ENCODE measurements at regions not wholly inside any gene's neighbourhood (a gene's known extent, or its start where the extent isn't known, plus 50 kb on each side); places are given as distances from the start of the nearest gene placed in this dataset.

GRCh38 chr7:32266932-32267475 is 196.8 kb upstream of the PDE1C start:
- Histone ChIP-seq H3K36me3 (ENCODE audit: control insufficient read depth, insufficient read depth, low read length) (no peaks in the 10 kb centered on the region), H3K4me3 (ENCODE audit: low read depth, low read length) (no peak overlapping the region), H3K9ac (ENCODE audit: low read depth, low read length) (no peak overlapping the region), H3K4me1 (ENCODE audit: control insufficient read depth, insufficient read depth, low read length) (peaks cover 10% of the 10 kb centered on the region; the same call in 1 of the 2 replicates), H3K27ac (ENCODE audit: low read depth, low read length) (no peak overlapping the region), H3K9me3 (ENCODE audit: control insufficient read depth, insufficient read depth, low read length) (no peaks in the 10 kb centered on the region), H3K27me3 (ENCODE audit: control insufficient read depth, insufficient read depth, low read length) (no peaks in the 10 kb centered on the region)

- Histone ChIP-seq H3K4me1 (ENCODE audit: control insufficient read depth, insufficient read depth, low read length) (peaks cover 10% of the 10 kb centered on the region; the same call in 1 of the 2 replicates), H3K27ac (ENCODE audit: low read depth, low read length) (no peak overlapping the region), H3K9ac (ENCODE audit: low read depth, low read length) (no peak overlapping the region), H3K9me3 (ENCODE audit: control insufficient read depth, insufficient read depth, low read length) (no peaks in the 10 kb centered on the region), H3K4me3 (ENCODE audit: low read depth, low read length) (no peak overlapping the region), H3K27me3 (ENCODE audit: control insufficient read depth, insufficient read depth, low read length) (no peaks in the 10 kb centered on the region), H3K36me3 (ENCODE audit: control insufficient read depth, insufficient read depth, low read length) (no peaks in the 10 kb centered on the region)
These were observed 194.6 kb upstream of the PDE1C start for GRCh38 chr7:32264702-32265284.

GRCh38 chr7:32263611-32264010 is 193.4 kb upstream of the PDE1C start:
- H3K4me1 ChIP-seq (ENCODE audit: control insufficient read depth, insufficient read depth, low read length), result peaks cover 9% of the 10 kb centered on the region

GRCh38 chr7:32262315-32262714 is 192.1 kb upstream of the PDE1C start:
- Histone ChIP-seq H3K9ac (ENCODE audit: low read depth, low read length) (no peak overlapping the region), H3K4me1 (ENCODE audit: control insufficient read depth, insufficient read depth, low read length) (peaks cover 4% of the 10 kb centered on the region; the same call in 1 of the 2 replicates), H3K4me3 (ENCODE audit: low read depth, low read length) (no peak overlapping the region), H3K36me3 (ENCODE audit: control insufficient read depth, insufficient read depth, low read length) (no peaks in the 10 kb centered on the region), H3K27me3 (ENCODE audit: control insufficient read depth, insufficient read depth, low read length) (no peaks in the 10 kb centered on the region), H3K27ac (ENCODE audit: low read depth, low read length) (no peak overlapping the region), H3K9me3 (ENCODE audit: control insufficient read depth, insufficient read depth, low read length) (no peaks in the 10 kb centered on the region)

More at GRCh38 chr7:32263611-32264010, 193.4 kb upstream of the PDE1C start:
- Histone ChIP-seq H3K27me3 (ENCODE audit: control insufficient read depth, insufficient read depth, low read length) (no peaks in the 10 kb centered on the region), H3K27ac (ENCODE audit: low read depth, low read length) (no peak overlapping the region), H3K4me3 (ENCODE audit: low read depth, low read length) (no peak overlapping the region), H3K9ac (ENCODE audit: low read depth, low read length) (no peak overlapping the region), H3K9me3 (ENCODE audit: control insufficient read depth, insufficient read depth, low read length) (no peaks in the 10 kb centered on the region), H3K36me3 (ENCODE audit: control insufficient read depth, insufficient read depth, low read length) (no peaks in the 10 kb centered on the region)

- H3K9me3 ChIP-seq (ENCODE audit: control insufficient read depth, insufficient read depth, low read length), result no peaks in the 10 kb centered on the region
- no peak overlapping the region for H3K4me3 ChIP-seq (ENCODE audit: low read depth, low read length)
- peaks cover 4% of the 10 kb centered on the region; the same call in 1 of the 2 replicates for H3K4me1 ChIP-seq (ENCODE audit: control insufficient read depth, insufficient read depth, low read length)
- H3K9ac ChIP-seq (ENCODE audit: low read depth, low read length), result no peak overlapping the region
- no peaks in the 10 kb centered on the region for H3K27me3 ChIP-seq (ENCODE audit: control insufficient read depth, insufficient read depth, low read length)
- no peak overlapping the region for H3K27ac ChIP-seq (ENCODE audit: low read depth, low read length)
- H3K36me3 ChIP-seq (ENCODE audit: control insufficient read depth, insufficient read depth, low read length), result no peaks in the 10 kb centered on the region
These were observed 189.9 kb upstream of the PDE1C start for GRCh38 chr7:32259931-32260596.

GRCh38 chr7:32258265-32258664 is 188.1 kb upstream of the PDE1C start:
- Histone ChIP-seq H3K9me3 (ENCODE audit: control insufficient read depth, insufficient read depth, low read length) (no peaks in the 10 kb centered on the region), H3K4me3 (ENCODE audit: low read depth, low read length) (no peak overlapping the region), H3K36me3 (ENCODE audit: control insufficient read depth, insufficient read depth, low read length) (no peaks in the 10 kb centered on the region), H3K27me3 (ENCODE audit: control insufficient read depth, insufficient read depth, low read length) (no peaks in the 10 kb centered on the region), H3K9ac (ENCODE audit: low read depth, low read length) (no peak overlapping the region), H3K27ac (ENCODE audit: low read depth, low read length) (no peak overlapping the region), H3K4me1 (ENCODE audit: control insufficient read depth, insufficient read depth, low read length) (peaks cover 4% of the 10 kb centered on the region; the same call in 1 of the 2 replicates)

GRCh38 chr7:32257621-32258020 is 187.4 kb upstream of the PDE1C start:
- Histone ChIP-seq H3K4me1 (ENCODE audit: control insufficient read depth, insufficient read depth, low read length) (peaks cover 4% of the 10 kb centered on the region; the same call in 1 of the 2 replicates), H3K4me3 (ENCODE audit: low read depth, low read length) (no peak overlapping the region)

GRCh38 chr7:32256811-32257210 is 186.6 kb upstream of the PDE1C start:
- Histone ChIP-seq H3K36me3 (ENCODE audit: control insufficient read depth, insufficient read depth, low read length) (no peaks in the 10 kb centered on the region), H3K9ac (ENCODE audit: low read depth, low read length) (no peak overlapping the region), H3K27ac (ENCODE audit: low read depth, low read length) (no peak overlapping the region), H3K9me3 (ENCODE audit: control insufficient read depth, insufficient read depth, low read length) (no peaks in the 10 kb centered on the region), H3K27me3 (ENCODE audit: control insufficient read depth, insufficient read depth, low read length) (no peaks in the 10 kb centered on the region), H3K4me3 (ENCODE audit: low read depth, low read length) (no peak overlapping the region), H3K4me1 (ENCODE audit: control insufficient read depth, insufficient read depth, low read length) (peaks cover 4% of the 10 kb centered on the region; the same call in 1 of the 2 replicates)

More at GRCh38 chr7:32257621-32258020, 187.4 kb upstream of the PDE1C start:
- Histone ChIP-seq H3K9ac (ENCODE audit: low read depth, low read length) (no peak overlapping the region), H3K9me3 (ENCODE audit: control insufficient read depth, insufficient read depth, low read length) (no peaks in the 10 kb centered on the region), H3K27ac (ENCODE audit: low read depth, low read length) (no peak overlapping the region), H3K36me3 (ENCODE audit: control insufficient read depth, insufficient read depth, low read length) (no peaks in the 10 kb centered on the region), H3K27me3 (ENCODE audit: control insufficient read depth, insufficient read depth, low read length) (no peaks in the 10 kb centered on the region)

- Histone ChIP-seq H3K4me1 (ENCODE audit: control insufficient read depth, insufficient read depth, low read length) (peaks cover 4% of the 10 kb centered on the region; the same call in 1 of the 2 replicates), H3K9me3 (ENCODE audit: control insufficient read depth, insufficient read depth, low read length) (no peaks in the 10 kb centered on the region), H3K4me3 (ENCODE audit: low read depth, low read length) (no peak overlapping the region), H3K9ac (ENCODE audit: low read depth, low read length) (no peak overlapping the region), H3K27me3 (ENCODE audit: control insufficient read depth, insufficient read depth, low read length) (no peaks in the 10 kb centered on the region), H3K27ac (ENCODE audit: low read depth, low read length) (no peak overlapping the region), H3K36me3 (ENCODE audit: control insufficient read depth, insufficient read depth, low read length) (no peaks in the 10 kb centered on the region)
These were observed 186.2 kb upstream of the PDE1C start for GRCh38 chr7:32256376-32256775.

- Histone ChIP-seq H3K4me1 (ENCODE audit: control insufficient read depth, insufficient read depth, low read length) (peaks cover 4% of the 10 kb centered on the region; the same call in 1 of the 2 replicates), H3K9me3 (ENCODE audit: control insufficient read depth, insufficient read depth, low read length) (no peaks in the 10 kb centered on the region), H3K27ac (ENCODE audit: low read depth, low read length) (no peak overlapping the region), H3K27me3 (ENCODE audit: control insufficient read depth, insufficient read depth, low read length) (no peaks in the 10 kb centered on the region), H3K9ac (ENCODE audit: low read depth, low read length) (no peak overlapping the region), H3K36me3 (ENCODE audit: control insufficient read depth, insufficient read depth, low read length) (no peaks in the 10 kb centered on the region), H3K4me3 (ENCODE audit: low read depth, low read length) (no peak overlapping the region)
These were observed 184.8 kb upstream of the PDE1C start for GRCh38 chr7:32255036-32255435.

GRCh38 chr7:32253299-32253698 is 183.1 kb upstream of the PDE1C start:
- Histone ChIP-seq H3K9ac (ENCODE audit: low read depth, low read length) (no peak overlapping the region), H3K27ac (ENCODE audit: low read depth, low read length) (no peak overlapping the region), H3K36me3 (ENCODE audit: control insufficient read depth, insufficient read depth, low read length) (no peaks in the 10 kb centered on the region), H3K4me1 (ENCODE audit: control insufficient read depth, insufficient read depth, low read length) (no peaks in the 10 kb centered on the region), H3K4me3 (ENCODE audit: low read depth, low read length) (no peak overlapping the region), H3K27me3 (ENCODE audit: control insufficient read depth, insufficient read depth, low read length) (no peaks in the 10 kb centered on the region), H3K9me3 (ENCODE audit: control insufficient read depth, insufficient read depth, low read length) (no peaks in the 10 kb centered on the region)

Measured in HUES48 (cell line).